ENCODE measurements at regions not wholly inside any gene's neighbourhood (a gene's known extent, or its start where the extent isn't known, plus 50 kb on each side); places are given as distances from the start of the nearest gene placed in this dataset.

GRCh38 chr7:24082826-24083225, 201.2 kb upstream of the NPY start:
- no peaks in the 10 kb centered on the region for H3K9me3 ChIP-seq
- no peak for DNase-seq
- intact Hi-C loops (cut with DNase I) = no loop called here
- 64 to 72% (median 70%) methylated on average over 2 of the region's 2 CpGs for WGBS, 3 donors
- no peaks in the 10 kb centered on the region for H3K27me3 ChIP-seq (ENCODE audit: insufficient read depth in 3 of 3, low read length in 2 of 3)
- H3K27ac ChIP-seq = no peak overlapping the region
- H3K4me3 ChIP-seq = no peak overlapping the region
- ATAC-seq = no peak
- no peaks in the 10 kb centered on the region for H3K36me3 ChIP-seq (ENCODE audit: insufficient read depth in 1 of 2, low read depth in 1 of 2)
- no peaks in the 10 kb centered on the region for H3K4me1 ChIP-seq
- no peak for TF ChIP-seq CTCF (IDR thresholded peaks at IDR 0.05)

- Histone ChIP-seq H3K27ac (no peak overlapping the region), H3K4me1 (no peaks in the 10 kb centered on the region), H3K4me3 (no peak overlapping the region), H3K36me3 (ENCODE audit: insufficient read depth in 1 of 2, low read depth in 1 of 2) (no peaks in the 10 kb centered on the region), H3K27me3 (ENCODE audit: insufficient read depth in 3 of 3, low read length in 2 of 3) (no peaks in the 10 kb centered on the region), H3K9me3 (peaks cover 13% of the 10 kb centered on the region)
- intact Hi-C loops (cut with DNase I) = no loop called here
- no peak for DNase-seq
- ATAC-seq = no peak
- TF ChIP-seq CTCF (IDR thresholded peaks at IDR 0.05) = no peak
Observed at GRCh38 chr7:24102988-24103387, 181.0 kb upstream of the NPY start.

- 77 to 91% (median 79%) methylated on average over 1 of the region's 1 CpG for WGBS, 3 donors
- Histone ChIP-seq H3K4me3 (no peak overlapping the region), H3K4me1 (no peaks in the 10 kb centered on the region), H3K9me3 (no peaks in the 10 kb centered on the region), H3K27me3 (ENCODE audit: insufficient read depth in 3 of 3, low read length in 2 of 3) (no peaks in the 10 kb centered on the region), H3K36me3 (ENCODE audit: insufficient read depth in 1 of 2, low read depth in 1 of 2) (no peaks in the 10 kb centered on the region), H3K27ac (no peak overlapping the region)
- no peak for ATAC-seq
- DNase-seq = no peak
- intact Hi-C loops (cut with DNase I) = no loop called here
- no peak for TF ChIP-seq CTCF (IDR thresholded peaks at IDR 0.05)
Observed at GRCh38 chr7:24108906-24109376, 175.0 kb upstream of the NPY start.

GRCh38 chr7:24110056-24110455, 173.9 kb upstream of the NPY start:
- no peak overlapping the region for H3K27ac ChIP-seq
- H3K4me3 ChIP-seq = no peak overlapping the region
- H3K9me3 ChIP-seq = no peaks in the 10 kb centered on the region
- no peaks in the 10 kb centered on the region for H3K4me1 ChIP-seq
- H3K27me3 ChIP-seq (ENCODE audit: insufficient read depth in 3 of 3, low read length in 2 of 3) = no peaks in the 10 kb centered on the region
- WGBS, 3 donors = 46 to 58% (median 48%) methylated on average over 2 of the region's 2 CpGs
- intact Hi-C loops (cut with DNase I) = no loop called here
- DNase-seq = no peak
- no peak for ATAC-seq
- no peak for TF ChIP-seq CTCF (IDR thresholded peaks at IDR 0.05)
- H3K36me3 ChIP-seq (ENCODE audit: insufficient read depth in 1 of 2, low read depth in 1 of 2) = no peaks in the 10 kb centered on the region

- no peak for TF ChIP-seq CTCF (IDR thresholded peaks at IDR 0.05)
- H3K27me3 ChIP-seq (ENCODE audit: insufficient read depth in 3 of 3, low read length in 2 of 3) = no peaks in the 10 kb centered on the region
- no peaks in the 10 kb centered on the region for H3K36me3 ChIP-seq (ENCODE audit: insufficient read depth in 1 of 2, low read depth in 1 of 2)
- intact Hi-C loops (cut with DNase I) = no loop called here
- ATAC-seq (no peak), DNase-seq (no peak)
- H3K9me3 ChIP-seq = no peaks in the 10 kb centered on the region
- no peak overlapping the region for H3K4me3 ChIP-seq
- H3K27ac ChIP-seq = no peak overlapping the region
- WGBS, 3 donors = 93 to 97% (median 93%) methylated on average over 7 of the region's 7 CpGs
- no peaks in the 10 kb centered on the region for H3K4me1 ChIP-seq
Observed at GRCh38 chr7:24113506-24113905, 170.5 kb upstream of the NPY start.

Measured in psoas muscle (tissue), 7 donors.